GM21737 (cell line): ENCODE measurements at regions not wholly inside any gene's neighbourhood (a gene's known extent, or its start where the extent isn't known, plus 50 kb on each side); places are given as distances from the start of the nearest gene placed in this dataset.

Source experiments
- ATAC-seq: cut with Tn5 transposase; IDR thresholded peaks from one replicate; pipeline ENCODE4 v1.9.1; 2021; ENCODE audit warnings: mild to moderate bottlenecking, moderate library complexity; ENCODE audit not compliant: unreplicated experiment

GRCh38 chrX:88397551-88397950 is 349.5 kb upstream of the CPXCR1 start:
- ATAC-seq, result no peak

- ATAC-seq, result no peak
Measured at GRCh38 chrX:88416002-88416401, 331.0 kb upstream of the CPXCR1 start.

GRCh38 chrX:88416965-88417364 is 330.1 kb upstream of the CPXCR1 start:
- ATAC-seq, result no peak

- ATAC-seq, result no peak
Measured at GRCh38 chrX:88424071-88424470, 323.0 kb upstream of the CPXCR1 start.

- no peak for ATAC-seq
Measured at GRCh38 chrX:88424541-88424940, 322.5 kb upstream of the CPXCR1 start.

- no peak for ATAC-seq
Measured at GRCh38 chrX:88425739-88426138, 321.3 kb upstream of the CPXCR1 start.

GRCh38 chrX:88437563-88437962 is 309.5 kb upstream of the CPXCR1 start:
- ATAC-seq, result no peak

GRCh38 chrX:88438209-88438608 is 308.8 kb upstream of the CPXCR1 start:
- ATAC-seq, result no peak

GRCh38 chrX:88439935-88440334 is 307.1 kb upstream of the CPXCR1 start:
- ATAC-seq, result no peak
